ENCODE measurements at regions not wholly inside any gene's neighbourhood (a gene's known extent, or its start where the extent isn't known, plus 50 kb on each side); places are given as distances from the start of the nearest gene placed in this dataset.

DNA sequence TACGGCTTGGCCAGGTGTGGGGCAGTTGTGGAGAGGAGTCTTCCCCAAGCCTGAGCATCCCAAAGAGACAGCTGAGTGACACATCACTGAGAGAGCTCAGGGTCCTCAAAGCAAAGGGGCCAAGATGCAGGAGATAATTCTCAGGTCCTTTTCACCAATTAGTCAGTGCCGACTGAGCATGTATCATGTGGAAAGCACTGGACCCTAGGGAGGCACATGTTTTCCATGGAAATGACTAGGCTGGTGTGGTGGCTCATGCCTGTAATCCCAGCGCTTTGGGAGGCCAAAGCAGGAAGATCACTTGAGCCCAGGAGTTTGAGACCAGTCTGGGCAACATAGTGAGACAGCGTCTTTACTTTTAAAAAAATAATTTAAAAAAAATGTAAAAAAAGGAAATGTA is 67.3 kb upstream of the PRPS1 start:
- Histone ChIP-seq H3K27me3 (replicated peaks) (no peaks in the 10 kb centered on the region), H3K27ac (peak overlapping the region; percentile 25), H3K36me3 (replicated peaks) (no peaks in the 10 kb centered on the region), H3K4me3 (ENCODE audit: low read depth, low read length) (no peak overlapping the region)
- in situ Hi-C loops (cut with HindIII; ENCODE audit: low pct_ligation_motif_present, low sequenced_read_pairs), result no loop called here
- DNase-seq, result no peak
- TF ChIP-seq, protein P1, sequence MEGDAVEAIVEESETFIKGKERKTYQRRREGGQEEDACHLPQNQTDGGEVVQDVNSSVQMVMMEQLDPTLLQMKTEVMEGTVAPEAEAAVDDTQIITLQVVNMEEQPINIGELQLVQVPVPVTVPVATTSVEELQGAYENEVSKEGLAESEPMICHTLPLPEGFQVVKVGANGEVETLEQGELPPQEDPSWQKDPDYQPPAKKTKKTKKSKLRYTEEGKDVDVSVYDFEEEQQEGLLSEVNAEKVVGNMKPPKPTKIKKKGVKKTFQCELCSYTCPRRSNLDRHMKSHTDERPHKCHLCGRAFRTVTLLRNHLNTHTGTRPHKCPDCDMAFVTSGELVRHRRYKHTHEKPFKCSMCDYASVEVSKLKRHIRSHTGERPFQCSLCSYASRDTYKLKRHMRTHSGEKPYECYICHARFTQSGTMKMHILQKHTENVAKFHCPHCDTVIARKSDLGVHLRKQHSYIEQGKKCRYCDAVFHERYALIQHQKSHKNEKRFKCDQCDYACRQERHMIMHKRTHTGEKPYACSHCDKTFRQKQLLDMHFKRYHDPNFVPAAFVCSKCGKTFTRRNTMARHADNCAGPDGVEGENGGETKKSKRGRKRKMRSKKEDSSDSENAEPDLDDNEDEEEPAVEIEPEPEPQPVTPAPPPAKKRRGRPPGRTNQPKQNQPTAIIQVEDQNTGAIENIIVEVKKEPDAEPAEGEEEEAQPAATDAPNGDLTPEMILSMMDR (IDR thresholded peaks at IDR 0.05; ENCODE audit: low read depth, low read length, missing control alignments), result no peak

DNA sequence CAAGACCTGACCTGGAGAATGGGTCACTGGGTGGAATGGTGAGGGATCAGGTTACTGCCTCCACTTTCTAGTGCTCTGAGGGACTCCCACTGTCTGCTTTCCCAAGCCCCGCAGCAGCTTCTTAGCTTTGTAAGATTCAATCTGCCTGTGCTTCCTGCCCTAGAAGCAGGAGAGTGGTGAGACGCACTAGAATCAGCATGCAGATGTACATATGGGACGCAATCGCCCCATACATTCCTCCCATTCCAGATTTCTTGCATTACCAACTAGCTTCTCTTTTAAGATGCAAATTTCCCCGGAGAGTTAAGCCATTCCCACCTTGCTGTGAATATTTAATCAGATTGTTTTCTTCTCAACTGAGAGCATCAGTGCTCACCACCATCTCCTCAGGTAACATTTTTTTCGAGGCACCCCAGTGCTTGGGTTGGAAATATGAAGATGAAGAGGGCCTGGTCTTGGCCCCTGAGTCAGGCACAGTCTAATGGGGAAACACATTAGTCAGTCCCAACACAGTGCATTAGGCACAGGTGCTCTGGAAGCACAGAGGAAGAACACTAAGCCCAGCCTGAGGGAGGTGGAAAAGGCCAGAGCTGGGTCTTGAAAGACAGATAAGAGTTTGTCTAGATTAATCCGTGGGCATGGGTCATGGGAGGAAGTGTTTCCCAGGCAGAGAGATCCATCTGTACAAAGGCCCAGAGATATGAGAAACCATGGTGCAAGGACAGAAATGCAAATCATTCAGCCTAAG is 66.7 kb upstream of the PRPS1 start:
- Histone ChIP-seq H3K27ac (peak overlapping the region; percentile 32), H3K36me3 (replicated peaks) (no peaks in the 10 kb centered on the region), H3K27me3 (replicated peaks) (no peaks in the 10 kb centered on the region), H3K4me3 (ENCODE audit: low read depth, low read length) (no peak overlapping the region)
- TF ChIP-seq, protein P1 (IDR thresholded peaks at IDR 0.05; ENCODE audit: low read depth, low read length, missing control alignments), result no peak
- peak; percentile 17 for DNase-seq
- in situ Hi-C loops (cut with HindIII; ENCODE audit: low pct_ligation_motif_present, low sequenced_read_pairs), result no loop called here

DNA sequence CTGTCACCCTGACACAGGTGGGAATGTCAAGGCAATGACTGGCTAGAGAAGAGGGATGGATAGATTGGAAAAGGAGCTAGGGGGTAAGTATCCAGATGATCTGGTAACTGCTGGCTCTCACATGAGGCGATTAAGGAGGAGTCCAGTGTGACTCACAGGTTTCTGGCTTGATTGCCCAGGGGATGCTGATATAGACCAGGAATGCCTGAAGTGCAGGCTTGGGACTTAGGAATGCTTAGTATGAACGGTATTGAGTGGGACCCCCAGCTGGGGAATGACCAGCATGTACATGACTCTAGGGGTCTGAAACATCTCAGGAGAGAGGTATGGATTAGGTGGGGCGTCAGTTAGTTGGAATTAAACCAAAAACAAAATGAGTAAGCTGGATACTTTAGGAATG is 65.8 kb upstream of the PRPS1 start:
- Histone ChIP-seq H3K4me3 (ENCODE audit: low read depth, low read length) (no peak overlapping the region), H3K27me3 (replicated peaks) (no peaks in the 10 kb centered on the region), H3K27ac (peak overlapping the region; percentile 32), H3K36me3 (replicated peaks) (no peaks in the 10 kb centered on the region)
- DNase-seq, result peak; percentile 72
- TF ChIP-seq, protein P1 (IDR thresholded peaks at IDR 0.05; ENCODE audit: low read depth, low read length, missing control alignments), result no peak
- in situ Hi-C loops (cut with HindIII; ENCODE audit: low pct_ligation_motif_present, low sequenced_read_pairs), result no loop called here

DNA sequence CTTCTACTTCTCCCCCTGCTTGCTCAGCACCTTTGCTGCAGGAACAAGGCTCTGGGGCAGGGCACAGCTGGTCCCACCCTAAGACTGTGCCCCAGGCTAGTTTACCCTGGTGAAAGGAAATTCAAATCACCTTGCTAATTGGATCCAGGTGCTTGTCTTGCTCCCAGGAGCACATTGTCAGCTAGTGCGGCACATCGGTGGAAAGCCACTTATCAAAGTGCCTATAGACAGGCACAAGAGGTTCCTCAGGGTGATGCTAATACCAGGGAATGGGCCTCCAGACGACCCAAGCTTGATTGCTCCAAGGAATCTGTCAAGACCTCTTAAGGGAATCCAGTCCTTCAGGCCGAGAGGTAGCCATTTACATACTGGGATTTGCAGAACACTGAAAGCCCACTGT is 64.5 kb upstream of the PRPS1 start:
- no peak overlapping the region for H3K27ac ChIP-seq
- DNase-seq, result no peak
- TF ChIP-seq, protein P1 (IDR thresholded peaks at IDR 0.05; ENCODE audit: low read depth, low read length, missing control alignments), result no peak
- no peak overlapping the region for H3K4me3 ChIP-seq (ENCODE audit: low read depth, low read length)
- H3K27me3 ChIP-seq (replicated peaks), result no peaks in the 10 kb centered on the region
- in situ Hi-C loops (cut with HindIII; ENCODE audit: low pct_ligation_motif_present, low sequenced_read_pairs), result no loop called here
- H3K36me3 ChIP-seq (replicated peaks), result no peaks in the 10 kb centered on the region

DNA sequence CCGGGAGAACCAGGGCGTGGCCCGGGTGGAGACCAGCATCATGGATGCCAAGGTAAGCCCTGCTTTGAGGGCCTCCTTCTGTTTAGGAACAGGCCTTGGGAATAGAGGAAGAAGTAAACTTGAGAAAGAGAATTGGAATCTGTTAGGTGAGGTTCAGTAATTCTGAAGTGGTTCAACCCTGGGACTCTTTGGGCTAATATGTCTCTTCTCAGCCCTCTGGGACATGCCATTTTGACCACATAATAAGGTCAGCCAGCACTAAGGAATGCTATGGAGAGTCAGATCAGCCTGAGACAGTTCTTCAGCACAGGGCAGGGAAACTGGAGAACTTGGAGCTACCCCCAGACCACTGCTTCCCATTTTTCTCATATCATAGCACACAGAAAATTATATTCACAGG is 63.3 kb upstream of the PRPS1 start:
- no peak overlapping the region for H3K4me3 ChIP-seq (ENCODE audit: low read depth, low read length)
- TF ChIP-seq, protein P1 (IDR thresholded peaks at IDR 0.05; ENCODE audit: low read depth, low read length, missing control alignments), result no peak
- H3K27ac ChIP-seq, result no peak overlapping the region
- no peak for DNase-seq
- in situ Hi-C loops (cut with HindIII; ENCODE audit: low pct_ligation_motif_present, low sequenced_read_pairs), result no loop called here
- H3K27me3 ChIP-seq (replicated peaks), result no peaks in the 10 kb centered on the region
- no peaks in the 10 kb centered on the region for H3K36me3 ChIP-seq (replicated peaks)
